ENCODE measurements at regions not wholly inside any gene's neighbourhood (a gene's known extent, or its start where the extent isn't known, plus 50 kb on each side); places are given as distances from the start of the nearest gene placed in this dataset.

DNA sequence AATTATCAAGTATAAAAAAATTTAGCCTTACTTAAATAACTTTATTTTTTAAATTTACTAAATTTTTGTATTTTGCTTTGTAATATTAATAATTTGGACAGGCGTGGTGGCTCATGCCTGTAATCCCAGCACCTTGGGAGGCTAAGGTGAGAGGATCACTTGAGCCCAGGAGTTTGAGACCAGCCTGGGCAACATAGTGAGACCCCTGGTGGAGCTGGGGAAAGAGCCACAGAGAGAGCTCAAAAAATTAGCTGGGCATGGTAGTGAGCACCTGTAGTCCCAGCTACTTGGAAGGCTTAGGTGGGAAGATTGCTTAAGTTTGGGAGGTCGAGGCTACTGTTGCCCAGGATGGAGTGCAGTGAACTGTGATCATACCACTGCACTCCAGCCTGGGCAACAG is 143.5 kb downstream of the B3GNT2 start:
- TF ChIP-seq, protein P1, sequence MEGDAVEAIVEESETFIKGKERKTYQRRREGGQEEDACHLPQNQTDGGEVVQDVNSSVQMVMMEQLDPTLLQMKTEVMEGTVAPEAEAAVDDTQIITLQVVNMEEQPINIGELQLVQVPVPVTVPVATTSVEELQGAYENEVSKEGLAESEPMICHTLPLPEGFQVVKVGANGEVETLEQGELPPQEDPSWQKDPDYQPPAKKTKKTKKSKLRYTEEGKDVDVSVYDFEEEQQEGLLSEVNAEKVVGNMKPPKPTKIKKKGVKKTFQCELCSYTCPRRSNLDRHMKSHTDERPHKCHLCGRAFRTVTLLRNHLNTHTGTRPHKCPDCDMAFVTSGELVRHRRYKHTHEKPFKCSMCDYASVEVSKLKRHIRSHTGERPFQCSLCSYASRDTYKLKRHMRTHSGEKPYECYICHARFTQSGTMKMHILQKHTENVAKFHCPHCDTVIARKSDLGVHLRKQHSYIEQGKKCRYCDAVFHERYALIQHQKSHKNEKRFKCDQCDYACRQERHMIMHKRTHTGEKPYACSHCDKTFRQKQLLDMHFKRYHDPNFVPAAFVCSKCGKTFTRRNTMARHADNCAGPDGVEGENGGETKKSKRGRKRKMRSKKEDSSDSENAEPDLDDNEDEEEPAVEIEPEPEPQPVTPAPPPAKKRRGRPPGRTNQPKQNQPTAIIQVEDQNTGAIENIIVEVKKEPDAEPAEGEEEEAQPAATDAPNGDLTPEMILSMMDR (IDR thresholded peaks at IDR 0.05), result no peak
- no peak for TF ChIP-seq POLR2A (IDR thresholded peaks at IDR 0.05)
- TF ChIP-seq POLR2AphosphoS5 (IDR thresholded peaks at IDR 0.05; ENCODE audit: insufficient read depth in 1 of 2, low read depth in 1 of 2), result no peak
